H9 (cell line): ENCODE measurements at regions not wholly inside any gene's neighbourhood (a gene's known extent, or its start where the extent isn't known, plus 50 kb on each side); places are given as distances from the start of the nearest gene placed in this dataset.

Source experiments
- DNase-seq: peaks from one replicate; pipeline ENCODE4 v3.0.0-alpha.2; 2017
- H2AFZ ChIP-seq: one replicate; pipeline ENCODE4 v1.6.1; 2013; ENCODE audit warnings: mild to moderate bottlenecking, low read length, control low read depth, moderate library complexity
- H2AK5ac ChIP-seq: 2 replicates; pipeline ENCODE4 v1.6.1; 2013; ENCODE audit warnings: low read length, control low read depth, mixed read lengths; ENCODE audit not compliant: insufficient read length
- H2BK120ac ChIP-seq: one replicate; pipeline ENCODE4 v1.6.1; 2013; ENCODE audit warnings: low read depth, mild to moderate bottlenecking, low read length, control low read depth, inconsistent platforms; ENCODE audit not compliant: poor library complexity, severe bottlenecking
- H2BK12ac ChIP-seq: 2 replicates; pipeline ENCODE4 v1.6.1; 2013; ENCODE audit warnings: low read length, control low read depth, mixed read lengths, low read depth; ENCODE audit not compliant: insufficient read length
- H2BK15ac ChIP-seq: 2 replicates; pipeline ENCODE4 v1.6.1; 2013; ENCODE audit warnings: low read depth, low read length, control low read depth
- H2BK20ac ChIP-seq: one replicate; pipeline ENCODE4 v1.6.1; 2013; ENCODE audit warnings: low read depth, mild to moderate bottlenecking, low read length, control low read depth, inconsistent platforms; ENCODE audit not compliant: poor library complexity, severe bottlenecking
- H2BK5ac ChIP-seq: 2 replicates; pipeline ENCODE4 v1.6.1; 2013; ENCODE audit warnings: low read length, control low read depth, mixed read lengths; ENCODE audit not compliant: insufficient read length
- H3K14ac ChIP-seq: 2 replicates; pipeline ENCODE4 v1.6.1; 2013; ENCODE audit warnings: low read length, control low read depth; ENCODE audit not compliant: insufficient read depth
- H3K18ac ChIP-seq: 2 replicates; pipeline ENCODE4 v1.6.1; 2013; ENCODE audit warnings: low read depth, mild to moderate bottlenecking, mixed read lengths, low read length, control low read depth; ENCODE audit not compliant: insufficient read length
- H3K23ac ChIP-seq: 2 replicates; pipeline ENCODE4 v1.6.1; 2013; ENCODE audit warnings: low read length, control low read depth, mixed read lengths, low read depth; ENCODE audit not compliant: insufficient read length
- H3K23me2 ChIP-seq: 2 replicates; pipeline ENCODE4 v1.6.1; 2013; ENCODE audit warnings: low read depth, mild to moderate bottlenecking, mixed read lengths, low read length, control low read depth; ENCODE audit not compliant: insufficient read length, poor library complexity, severe bottlenecking
- H3K27ac ChIP-seq: 2 replicates; pipeline ENCODE4 v1.5.1; 2013; ENCODE audit warnings: low read length, control low read depth, mixed read lengths, low read depth; ENCODE audit not compliant: insufficient read length
- H3K27me3 ChIP-seq: 2 replicates; pipeline ENCODE4 v1.6.1; 2013; ENCODE audit warnings: low read length, control low read depth, inconsistent platforms; ENCODE audit not compliant: insufficient read depth
- H3K4ac ChIP-seq: 2 replicates; pipeline ENCODE4 v1.6.1; 2013; ENCODE audit warnings: low read depth, mild to moderate bottlenecking, control low read depth, inconsistent platforms, low read length, moderate library complexity
- H3K4me1 ChIP-seq: 2 replicates; pipeline ENCODE4 v1.6.1; 2013; ENCODE audit warnings: low read length, control low read depth, inconsistent platforms; ENCODE audit not compliant: insufficient read depth
- H3K4me2 ChIP-seq: 2 replicates; pipeline ENCODE4 v1.6.1; 2013; ENCODE audit warnings: low read length, control low read depth, mixed read lengths; ENCODE audit not compliant: insufficient read length, insufficient read depth
- H3K56ac ChIP-seq: 2 replicates; pipeline ENCODE4 v1.6.1; 2013; ENCODE audit warnings: low read depth, mild to moderate bottlenecking, mixed read lengths, low read length, control low read depth; ENCODE audit not compliant: insufficient read length
- H3K79me1 ChIP-seq: 2 replicates; pipeline ENCODE4 v1.6.1; 2013; ENCODE audit warnings: low read depth, mild to moderate bottlenecking, moderate library complexity, low read length, control low read depth, inconsistent platforms; ENCODE audit not compliant: insufficient read depth, poor library complexity, severe bottlenecking
- H3K79me2 ChIP-seq: 2 replicates; pipeline ENCODE4 v1.6.1; 2013; ENCODE audit warnings: low read length, control low read depth, inconsistent platforms; ENCODE audit not compliant: insufficient read depth
- H3K9ac ChIP-seq: 2 replicates; pipeline ENCODE4 v1.6.1; 2013; ENCODE audit warnings: low read length, control low read depth, mixed read lengths; ENCODE audit not compliant: insufficient read length; ENCODE audit errors: extremely low read depth
- H3K9me3 ChIP-seq: one replicate; pipeline ENCODE4 v1.6.1; 2013; ENCODE audit warnings: low read depth, low read length, inconsistent platforms; ENCODE audit not compliant: control insufficient read depth
- H3T11ph ChIP-seq: one replicate; pipeline ENCODE4 v1.6.1; 2013; ENCODE audit warnings: mild to moderate bottlenecking, low read length, control low read depth, inconsistent platforms
- H4K20me1 ChIP-seq: one replicate; pipeline ENCODE4 v1.6.1; 2013; ENCODE audit not compliant: control insufficient read depth, insufficient read length, insufficient read depth
- H4K5ac ChIP-seq: 2 replicates; pipeline ENCODE4 v1.6.1; 2013; ENCODE audit warnings: low read depth, mild to moderate bottlenecking, mixed read lengths, low read length, control low read depth; ENCODE audit not compliant: insufficient read length
- H4K8ac ChIP-seq: replicated peaks from 2 replicates; pipeline ENCODE4 v1.6.1; 2013; ENCODE audit warnings: low read length, control low read depth, mixed read lengths, low read depth; ENCODE audit not compliant: insufficient read length
- H4K91ac ChIP-seq: 2 replicates; pipeline ENCODE4 v1.6.1; 2013; ENCODE audit warnings: low read depth, mild to moderate bottlenecking, moderate library complexity, mixed read lengths, low read length, control low read depth; ENCODE audit not compliant: insufficient read length
- H3K27ac Mint-ChIP-seq, 3 experiments: 2 replicates in 2 of 3; 3 replicates in 1 of 3; pipeline ENCODE4 v1.8.0; 2020 to 2021; ENCODE audit warnings: mixed read lengths in 3 of 3, mild to moderate bottlenecking in 1 of 3, moderate library complexity in 1 of 3
- H3K27me3 Mint-ChIP-seq: 2 replicates; pipeline ENCODE4 v1.8.0; 2021; ENCODE audit warnings: low read depth, mild to moderate bottlenecking, moderate library complexity, mixed read lengths
- H3K36me3 Mint-ChIP-seq, 3 experiments: 2 replicates in 2 of 3; 3 replicates in 1 of 3; pipeline ENCODE4 v1.8.0; 2020 to 2021; ENCODE audit warnings: low read depth in 3 of 3, mixed read lengths in 3 of 3; ENCODE audit not compliant: insufficient read depth in 1 of 3
- H3K4me1 Mint-ChIP-seq, 2 experiments: 2 replicates each; pipeline ENCODE4 v1.8.0; 2020; ENCODE audit warnings: mixed read lengths in 2 of 2
- H3K4me3 Mint-ChIP-seq, 2 experiments: 2 replicates in 1 of 2; 3 replicates in 1 of 2; pipeline ENCODE4 v1.8.0; 2020 to 2021; ENCODE audit warnings: mild to moderate bottlenecking in 2 of 2, mixed read lengths in 2 of 2, moderate library complexity in 1 of 2
- H3K9me3 Mint-ChIP-seq, 2 experiments: 2 replicates in 1 of 2; 3 replicates in 1 of 2; pipeline ENCODE4 v1.8.0; 2020; ENCODE audit warnings: mild to moderate bottlenecking in 2 of 2, mixed read lengths in 2 of 2, moderate library complexity in 1 of 2
- WGBS: extraction: QIAGEN DNeasy Blood & Tissue Kit; methylation state at CpG from one replicate; pipeline ENCODE4 v1.1.7; 2013; ENCODE audit warnings: missing lambda C conversion rate, low lambda C conversion rate, mixed read lengths; ENCODE audit not compliant: insufficient read length; ENCODE audit errors: extremely low coverage; 5-methylcytosine and 5-hydroxymethylcytosine counted together
- TF ChIP-seq, protein P1 (sequence below): fragments of 200-600 bp; sonication (generic); conservative IDR thresholded peaks from 3 replicates; pipeline ENCODE4 v1.8.0; 2021; ENCODE audit warnings: antibody characterized with exemption, mild to moderate bottlenecking

DNA sequence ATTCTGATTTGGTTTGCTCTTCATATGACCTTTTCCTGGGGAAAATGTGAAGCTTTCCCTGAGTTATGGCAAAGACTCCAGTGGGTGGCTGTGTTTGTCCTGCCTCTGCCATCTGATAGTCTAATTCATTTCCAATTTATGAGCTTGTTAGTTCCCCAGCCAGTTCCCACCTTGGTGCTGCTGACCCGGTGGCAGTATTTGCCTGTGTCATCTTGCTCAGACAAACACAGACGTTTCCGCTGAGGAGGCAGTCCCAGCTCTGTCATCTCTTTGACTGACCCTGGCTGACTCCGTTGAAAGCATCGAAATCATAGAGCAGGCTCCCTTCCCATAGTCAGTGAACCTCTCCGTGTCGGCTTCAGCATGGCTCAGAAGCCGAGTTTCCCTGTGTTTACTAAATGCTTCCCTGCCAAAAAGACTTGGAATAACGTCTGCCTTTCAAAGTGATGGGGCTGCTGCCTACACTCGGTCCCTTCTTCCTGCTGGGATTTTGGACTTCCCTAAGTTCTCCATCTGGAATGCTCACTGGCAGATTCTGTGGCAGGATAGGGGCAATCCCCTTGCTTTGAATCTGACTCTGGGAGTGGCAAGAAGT is 538.3 kb downstream of the NPIPA7 start:
- DNase-seq, result no peak
- Histone ChIP-seq H2BK120ac (no peak overlapping the region), H3K79me1 (no peaks in the 10 kb centered on the region), H2BK12ac (no peak overlapping the region), H2BK20ac (no peak overlapping the region), H2BK15ac (no peak overlapping the region), H3K27ac (no peak overlapping the region), H4K5ac (no peak overlapping the region), H4K20me1 (no peaks in the 10 kb centered on the region), H3K9ac (no peak overlapping the region), H3K56ac (no peak overlapping the region), H3K18ac (no peak overlapping the region), H3T11ph (no peak overlapping the region), H3K4me2 (no peak overlapping the region), H3K4ac (no peak overlapping the region), H3K27me3 (no peaks in the 10 kb centered on the region; the same call in 1 of the 2 replicates), H3K23ac (no peak overlapping the region), H2AFZ (no peak overlapping the region), H2AK5ac (no peak overlapping the region), H3K9me3 (no peaks in the 10 kb centered on the region), H4K91ac (no peak overlapping the region), H3K4me1 (no peaks in the 10 kb centered on the region), H3K14ac (no peak overlapping the region), H3K23me2 (no peaks in the 10 kb centered on the region), H2BK5ac (no peak overlapping the region), H3K79me2 (no peaks in the 10 kb centered on the region), H4K8ac (no peak overlapping the region)
- Mint-ChIP-seq H3K4me1 (peaks cover 2 to 13% of the 10 kb centered on the region in 2 experiments; a peak in 3 of 4 replicates), H3K36me3 (peaks cover 0 to 3% (median under 1%) of the 10 kb centered on the region in 3 experiments; a peak in 2 of 7 replicates), H3K4me3 (no peak overlapping the region), H3K27me3 (peaks cover 4% of the 10 kb centered on the region), H3K27ac (no peak overlapping the region; a peak in 1 of 7 replicates), H3K9me3 (peaks cover 2 to 3% of the 10 kb centered on the region in 2 experiments; a peak in 4 of 5 replicates)
- TF ChIP-seq, protein P1, sequence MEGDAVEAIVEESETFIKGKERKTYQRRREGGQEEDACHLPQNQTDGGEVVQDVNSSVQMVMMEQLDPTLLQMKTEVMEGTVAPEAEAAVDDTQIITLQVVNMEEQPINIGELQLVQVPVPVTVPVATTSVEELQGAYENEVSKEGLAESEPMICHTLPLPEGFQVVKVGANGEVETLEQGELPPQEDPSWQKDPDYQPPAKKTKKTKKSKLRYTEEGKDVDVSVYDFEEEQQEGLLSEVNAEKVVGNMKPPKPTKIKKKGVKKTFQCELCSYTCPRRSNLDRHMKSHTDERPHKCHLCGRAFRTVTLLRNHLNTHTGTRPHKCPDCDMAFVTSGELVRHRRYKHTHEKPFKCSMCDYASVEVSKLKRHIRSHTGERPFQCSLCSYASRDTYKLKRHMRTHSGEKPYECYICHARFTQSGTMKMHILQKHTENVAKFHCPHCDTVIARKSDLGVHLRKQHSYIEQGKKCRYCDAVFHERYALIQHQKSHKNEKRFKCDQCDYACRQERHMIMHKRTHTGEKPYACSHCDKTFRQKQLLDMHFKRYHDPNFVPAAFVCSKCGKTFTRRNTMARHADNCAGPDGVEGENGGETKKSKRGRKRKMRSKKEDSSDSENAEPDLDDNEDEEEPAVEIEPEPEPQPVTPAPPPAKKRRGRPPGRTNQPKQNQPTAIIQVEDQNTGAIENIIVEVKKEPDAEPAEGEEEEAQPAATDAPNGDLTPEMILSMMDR, result no peak
- no CpG with 5 or more reads among the region's 10 CpGs for WGBS
